Endothelial cell of umbilical vein (primary cell): ENCODE measurements at regions not wholly inside any gene's neighbourhood (a gene's known extent, or its start where the extent isn't known, plus 50 kb on each side); places are given as distances from the start of the nearest gene placed in this dataset.

Experiments used
- BruUV-seq: library from RNA; stranded (reverse); fragments of 400-500 nt; replicated peaks from 2 replicates; lab custom pipeline; 2021; lab: Mats Ljungman, UMichigan
- CTCF ChIA-PET: fragments of 300-600, 350-600 bp; sonication (Branson Sonifier 250); formaldehyde crosslinking; loops from one replicate; lab custom pipeline; 2021; ENCODE audit warnings: antibody characterized with exemption, inconsistent platforms; lab: Charles Lee
- POLR2A ChIA-PET: fragments of 300-600, 350-600 bp; sonication (Branson Sonifier 250); formaldehyde crosslinking; loops from one replicate; lab custom pipeline; 2021; ENCODE audit warnings: antibody characterized with exemption, inconsistent platforms; lab: Charles Lee
- DNase-seq: peaks from one replicate; pipeline ENCODE4 v3.0.0-alpha.2; 2011; ENCODE audit warnings: low read depth, low spot score
- FAIRE-seq: peaks from 2 replicates; lab custom pipeline; 2011; peaks lifted over from hg19 to GRCh38; lab: Jason Lieb, UNC
- H2AFZ ChIP-seq: 2 replicates; pipeline ENCODE4 v1.6.0; 2012; ENCODE audit warnings: low read depth, low read length, control low read depth, inconsistent platforms
- H3K27ac ChIP-seq: 2 replicates; pipeline ENCODE4 v1.5.1; 2011; ENCODE audit warnings: low read depth, mild to moderate bottlenecking, control low read depth, low read length, moderate library complexity; ENCODE audit not compliant: insufficient read depth
- H3K27me3 ChIP-seq, 2 experiments: 2 replicates each; pipeline versions ENCODE4 v1.6.0 to v1.6.1; 2011; ENCODE audit warnings: low read length in 2 of 2, mixed read lengths in 1 of 2; ENCODE audit not compliant: control insufficient read depth in 2 of 2, insufficient read depth in 2 of 2
- H3K36me3 ChIP-seq, 2 experiments: 2 replicates in 1 of 2; 3 replicates in 1 of 2; pipeline ENCODE4 v1.5.1; 2011; ENCODE audit warnings: low read length in 2 of 2, mild to moderate bottlenecking in 1 of 2, moderate library complexity in 1 of 2; ENCODE audit not compliant: control insufficient read depth in 2 of 2, insufficient read depth in 2 of 2; ENCODE audit errors: extremely low read depth in 1 of 2
- H3K4me1 ChIP-seq: 3 replicates; pipeline ENCODE4 v1.5.1; 2011; ENCODE audit warnings: mild to moderate bottlenecking, low read length; ENCODE audit not compliant: control insufficient read depth, insufficient read depth; ENCODE audit errors: extremely low read depth
- H3K4me2 ChIP-seq: 2 replicates; pipeline ENCODE4 v1.6.1; 2011; ENCODE audit warnings: low read length, control low read depth, mixed read lengths; ENCODE audit not compliant: insufficient read depth
- H3K4me3 ChIP-seq, 3 experiments: fragments of 200-600 bp in 1 of 3; sonication (generic), shearing (Covaris generic) in 1 of 3; replicated peaks in 1 of 3; 2 replicates each; pipeline ENCODE4 v1.5.1; 2011 to 2016; ENCODE audit warnings: control low read depth in 3 of 3, low read length in 3 of 3, mild to moderate bottlenecking in 2 of 3, inconsistent platforms in 1 of 3, low read depth in 1 of 3, moderate library complexity in 1 of 3; ENCODE audit not compliant: insufficient read depth in 1 of 3
- H3K79me2 ChIP-seq: 2 replicates; pipeline ENCODE4 v1.6.0; 2012; ENCODE audit warnings: low read length, inconsistent platforms; ENCODE audit not compliant: control insufficient read depth, insufficient read depth
- H3K9ac ChIP-seq: replicated peaks from 2 replicates; pipeline ENCODE3; 2011; ENCODE audit warnings: low read length, control low read depth; ENCODE audit not compliant: insufficient read depth; ENCODE audit errors: extremely low read depth
- H3K9me1 ChIP-seq: replicated peaks from 3 replicates; pipeline ENCODE4 v1.6.0; 2011; ENCODE audit warnings: mild to moderate bottlenecking, low read length; ENCODE audit not compliant: control insufficient read depth, insufficient read depth; ENCODE audit errors: extremely low read depth
- H3K9me3 ChIP-seq: replicated peaks from 2 replicates; pipeline ENCODE4 v1.5.1; 2012; ENCODE audit warnings: low read length, inconsistent platforms; ENCODE audit not compliant: control insufficient read depth, insufficient read depth
- H4K20me1 ChIP-seq: replicated peaks from 2 replicates; pipeline ENCODE3; 2011; ENCODE audit warnings: mild to moderate bottlenecking, low read length; ENCODE audit not compliant: control insufficient read depth, insufficient read depth; ENCODE audit errors: extremely low read depth
- CTCF ChIP-seq, 2 donors: IDR thresholded peaks; 1 replicate in 1 of 2; 2 replicates in 1 of 2; pipeline ENCODE4 v1.5.1; 2011; ENCODE audit warnings: low read length in 2 of 2, mild to moderate bottlenecking in 2 of 2, moderate library complexity in 2 of 2, control low read depth in 1 of 2, inconsistent platforms in 1 of 2, low read depth in 1 of 2; ENCODE audit not compliant: insufficient read depth in 1 of 2; ENCODE audit errors: extremely low read depth in 1 of 2
- EZH2 ChIP-seq: IDR thresholded peaks from 2 replicates; pipeline ENCODE4 v1.6.1; 2012; ENCODE audit warnings: borderline replicate concordance, low read depth, mild to moderate bottlenecking, moderate library complexity, low read length, inconsistent platforms; ENCODE audit not compliant: severe bottlenecking
- FOS ChIP-seq: IDR thresholded peaks from 2 replicates; pipeline ENCODE4 v1.6.1; 2011; ENCODE audit warnings: mild to moderate bottlenecking, low read length, moderate library complexity, borderline replicate concordance; ENCODE audit not compliant: insufficient read depth
- GATA2 ChIP-seq: IDR thresholded peaks from 2 replicates; pipeline ENCODE4 v1.7.0; 2011; ENCODE audit warnings: low read depth, mild to moderate bottlenecking, moderate library complexity, mixed read lengths, low read length; ENCODE audit not compliant: insufficient read length, insufficient read depth
- JUN ChIP-seq: IDR thresholded peaks from 2 replicates; pipeline ENCODE4 v1.6.1; 2011; ENCODE audit warnings: borderline replicate concordance, low read depth; ENCODE audit not compliant: insufficient read length, insufficient read depth
- MAX ChIP-seq: IDR thresholded peaks from 2 replicates; pipeline ENCODE4 v1.6.1; 2011; ENCODE audit not compliant: insufficient read depth, insufficient read length
- MYC ChIP-seq: IDR thresholded peaks from one replicate; pipeline ENCODE4 v1.6.1; 2011; ENCODE audit warnings: mild to moderate bottlenecking, low read depth, low read length
- POLR2A ChIP-seq: IDR thresholded peaks from 2 replicates; pipeline ENCODE4 v1.6.1; 2012; ENCODE audit warnings: low read depth, mild to moderate bottlenecking, control low read depth, low read length
- POLR2AphosphoS5 ChIP-seq: IDR thresholded peaks from 2 replicates; pipeline ENCODE4 v1.6.1; 2012; ENCODE audit warnings: low read depth, mild to moderate bottlenecking, control low read depth, low read length, moderate library complexity; ENCODE audit not compliant: insufficient read depth
- dilution Hi-C: fragments of 300-500 bp; cut with MboI; formaldehyde crosslinking; loops from one replicate; pipeline ENCODE4 v1.15.0; 2019; ENCODE audit warnings: low sequenced_read_pairs; ENCODE audit not compliant: extremely low pct_ligation_motif_present
- intact Hi-C: fragments of 100-400 bp; cut with micrococcal nuclease; formaldehyde crosslinking; loops from one replicate; pipeline ENCODE4 v1.10.0; 2022

GRCh38 chr2:82089518-82089917 lies 1785.0 kb upstream of the LRRTM1 start:
- Histone ChIP-seq H3K4me3 (no peak overlapping the region), H3K9ac (no peak overlapping the region), H2AFZ (no peak overlapping the region), H3K9me3 (no peaks in the 10 kb centered on the region), H3K36me3 (no peaks in the 10 kb centered on the region), H3K27ac (no peak overlapping the region), H3K79me2 (no peaks in the 10 kb centered on the region), H4K20me1 (no peaks in the 10 kb centered on the region), H3K27me3 (no peaks in the 10 kb centered on the region), H3K9me1 (no peaks in the 10 kb centered on the region), H3K4me1 (no peaks in the 10 kb centered on the region), H3K4me2 (no peak overlapping the region)
- intact Hi-C loops (no loop called here), dilution Hi-C loops (no loop called here)
- DNase-seq (no peak), FAIRE-seq (no peak)
- CTCF ChIA-PET, result no interaction called here
- POLR2A ChIA-PET, result no interaction called here
- TF ChIP-seq GATA2, result no peak
- no peak for TF ChIP-seq POLR2A
- no peak for TF ChIP-seq JUN
- TF ChIP-seq CTCF (IDR thresholded peaks at IDR 0.05; ENCODE audit: extremely low read depth in 1 of 2, insufficient read depth in 1 of 2, low read depth in 1 of 2, low read length in 2 of 2), result no peak
- TF ChIP-seq EZH2, result no peak
- no peak for TF ChIP-seq MYC
- TF ChIP-seq MAX, result no peak
- TF ChIP-seq POLR2AphosphoS5, result no peak
- TF ChIP-seq FOS, result no peak
- no TSS peak for BruUV-seq
